Glutamatergic neuron (in vitro differentiated cells): ENCODE measurements at regions not wholly inside any gene's neighbourhood (a gene's known extent, or its start where the extent isn't known, plus 50 kb on each side); places are given as distances from the start of the nearest gene placed in this dataset.

Experiments used
- DNase-seq: peaks from one replicate; pipeline ENCODE4 v3.0.0; 2022
- H3K27ac Mint-ChIP-seq: one replicate; pipeline ENCODE4 v1.8.0; 2020; ENCODE audit warnings: mild to moderate bottlenecking, mixed read lengths, inconsistent platforms; ENCODE audit not compliant: unreplicated experiment
- H3K27me3 Mint-ChIP-seq: one replicate; pipeline ENCODE4 v1.8.0; 2020; ENCODE audit warnings: mild to moderate bottlenecking, moderate library complexity, mixed read lengths, inconsistent platforms; ENCODE audit not compliant: unreplicated experiment
- H3K36me3 Mint-ChIP-seq: one replicate; pipeline ENCODE4 v1.8.0; 2020; ENCODE audit warnings: mild to moderate bottlenecking, mixed read lengths, inconsistent platforms; ENCODE audit not compliant: unreplicated experiment
- H3K4me1 Mint-ChIP-seq: one replicate; pipeline ENCODE4 v1.8.0; 2020; ENCODE audit warnings: mild to moderate bottlenecking, low read depth, mixed read lengths, inconsistent platforms; ENCODE audit not compliant: unreplicated experiment
- H3K4me3 Mint-ChIP-seq: one replicate; pipeline ENCODE4 v1.8.0; 2020; ENCODE audit warnings: mild to moderate bottlenecking, mixed read lengths, inconsistent platforms; ENCODE audit not compliant: unreplicated experiment
- H3K9me3 Mint-ChIP-seq: one replicate; pipeline ENCODE4 v1.8.0; 2020; ENCODE audit warnings: mild to moderate bottlenecking, moderate library complexity, mixed read lengths, inconsistent platforms; ENCODE audit not compliant: unreplicated experiment
- TF ChIP-seq, protein P1 (sequence below): fragments of 200-600 bp; sonication (generic); IDR thresholded peaks from one replicate; pipeline ENCODE4 v1.5.0; 2021; ENCODE audit not compliant: partially characterized antibody, unreplicated experiment

DNA sequence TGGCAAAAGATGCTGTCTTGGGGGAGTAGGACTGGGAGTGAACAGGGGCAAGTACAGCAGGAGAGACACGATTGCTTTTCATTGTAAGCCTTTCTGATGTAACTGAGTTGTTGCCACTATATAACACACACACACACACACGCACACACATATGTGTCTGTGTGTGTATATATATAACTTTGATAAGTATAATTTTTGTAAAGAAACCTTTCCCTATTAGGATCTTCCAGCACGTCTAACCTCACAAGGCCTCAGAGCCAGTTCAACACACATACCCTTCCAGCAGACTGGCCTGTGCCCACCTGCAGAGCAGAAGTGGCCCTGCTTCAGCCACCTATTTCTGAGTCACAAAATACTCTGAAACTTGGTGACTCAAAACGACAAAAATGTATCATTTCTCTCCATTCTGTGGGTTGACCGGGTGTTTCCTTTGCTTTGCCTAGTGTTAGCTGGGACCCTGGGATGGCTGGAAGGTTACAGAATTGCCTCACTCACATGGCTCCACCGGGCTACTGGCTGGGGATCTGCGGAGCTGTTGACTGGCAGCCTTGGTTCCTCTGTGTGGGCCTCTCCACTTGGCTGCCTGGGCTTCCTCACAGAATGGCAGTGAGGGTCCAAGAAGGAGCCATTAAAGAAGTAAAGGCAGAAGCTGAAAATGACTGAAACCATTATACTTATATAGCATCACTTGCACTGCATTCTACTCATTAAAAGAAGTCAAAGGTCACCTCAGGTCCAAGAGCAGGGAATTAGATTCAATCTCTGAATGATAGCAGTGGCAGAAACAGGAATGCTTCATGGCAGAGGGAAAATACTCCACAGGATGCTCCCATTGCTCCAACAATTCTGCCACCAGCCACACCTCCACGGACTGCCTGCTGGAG lies 126.4 kb downstream of the BANF2 start:
- Mint-ChIP-seq H3K4me3 (no peak overlapping the region), H3K27ac (no peak overlapping the region), H3K36me3 (no peaks in the 10 kb centered on the region), H3K9me3 (no peaks in the 10 kb centered on the region), H3K27me3 (peaks cover 2% of the 10 kb centered on the region), H3K4me1 (no peaks in the 10 kb centered on the region)
- TF ChIP-seq, protein P1, sequence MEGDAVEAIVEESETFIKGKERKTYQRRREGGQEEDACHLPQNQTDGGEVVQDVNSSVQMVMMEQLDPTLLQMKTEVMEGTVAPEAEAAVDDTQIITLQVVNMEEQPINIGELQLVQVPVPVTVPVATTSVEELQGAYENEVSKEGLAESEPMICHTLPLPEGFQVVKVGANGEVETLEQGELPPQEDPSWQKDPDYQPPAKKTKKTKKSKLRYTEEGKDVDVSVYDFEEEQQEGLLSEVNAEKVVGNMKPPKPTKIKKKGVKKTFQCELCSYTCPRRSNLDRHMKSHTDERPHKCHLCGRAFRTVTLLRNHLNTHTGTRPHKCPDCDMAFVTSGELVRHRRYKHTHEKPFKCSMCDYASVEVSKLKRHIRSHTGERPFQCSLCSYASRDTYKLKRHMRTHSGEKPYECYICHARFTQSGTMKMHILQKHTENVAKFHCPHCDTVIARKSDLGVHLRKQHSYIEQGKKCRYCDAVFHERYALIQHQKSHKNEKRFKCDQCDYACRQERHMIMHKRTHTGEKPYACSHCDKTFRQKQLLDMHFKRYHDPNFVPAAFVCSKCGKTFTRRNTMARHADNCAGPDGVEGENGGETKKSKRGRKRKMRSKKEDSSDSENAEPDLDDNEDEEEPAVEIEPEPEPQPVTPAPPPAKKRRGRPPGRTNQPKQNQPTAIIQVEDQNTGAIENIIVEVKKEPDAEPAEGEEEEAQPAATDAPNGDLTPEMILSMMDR = no peak
- DNase-seq = no peak

DNA sequence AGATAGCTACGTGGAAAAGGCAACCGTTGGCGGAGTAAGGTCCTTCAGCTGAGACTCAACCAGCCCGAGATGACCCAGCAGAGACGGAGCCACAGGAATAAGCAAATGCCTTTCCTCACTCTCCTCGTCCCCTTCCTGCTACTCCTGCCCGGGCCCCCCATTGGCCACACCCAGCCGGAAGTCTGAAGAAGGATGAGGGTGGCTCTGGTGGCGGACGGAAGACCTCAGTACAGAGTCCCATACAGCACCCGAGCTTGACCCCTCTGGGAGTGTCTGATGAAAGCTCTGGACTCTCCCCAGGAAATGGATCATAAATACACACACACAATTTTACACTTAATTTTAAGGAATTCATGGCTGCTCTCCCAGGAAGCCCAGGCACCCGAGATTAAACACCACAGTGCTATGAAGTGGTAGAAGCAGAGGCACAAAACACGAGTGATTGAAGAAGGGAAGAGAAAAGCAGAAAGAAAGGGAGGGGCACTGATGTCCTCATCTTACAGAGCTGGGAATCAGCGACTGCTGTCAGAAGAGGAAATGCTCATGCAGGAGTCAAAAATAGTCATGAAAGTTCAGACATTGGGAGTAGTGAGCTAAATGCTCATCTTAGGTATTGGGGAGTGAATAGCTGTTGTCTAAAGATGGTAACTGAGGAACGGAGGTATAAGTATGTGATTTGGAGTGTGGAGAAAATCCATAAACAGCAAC lies 125.6 kb downstream of the BANF2 start:
- H3K27ac Mint-ChIP-seq = no peak overlapping the region
- no peaks in the 10 kb centered on the region for H3K36me3 Mint-ChIP-seq
- no peaks in the 10 kb centered on the region for H3K9me3 Mint-ChIP-seq
- no peak overlapping the region for H3K4me3 Mint-ChIP-seq
- no peaks in the 10 kb centered on the region for H3K4me1 Mint-ChIP-seq
- TF ChIP-seq, protein P1 = no peak
- no peak for DNase-seq
- H3K27me3 Mint-ChIP-seq = peaks cover 2% of the 10 kb centered on the region

DNA sequence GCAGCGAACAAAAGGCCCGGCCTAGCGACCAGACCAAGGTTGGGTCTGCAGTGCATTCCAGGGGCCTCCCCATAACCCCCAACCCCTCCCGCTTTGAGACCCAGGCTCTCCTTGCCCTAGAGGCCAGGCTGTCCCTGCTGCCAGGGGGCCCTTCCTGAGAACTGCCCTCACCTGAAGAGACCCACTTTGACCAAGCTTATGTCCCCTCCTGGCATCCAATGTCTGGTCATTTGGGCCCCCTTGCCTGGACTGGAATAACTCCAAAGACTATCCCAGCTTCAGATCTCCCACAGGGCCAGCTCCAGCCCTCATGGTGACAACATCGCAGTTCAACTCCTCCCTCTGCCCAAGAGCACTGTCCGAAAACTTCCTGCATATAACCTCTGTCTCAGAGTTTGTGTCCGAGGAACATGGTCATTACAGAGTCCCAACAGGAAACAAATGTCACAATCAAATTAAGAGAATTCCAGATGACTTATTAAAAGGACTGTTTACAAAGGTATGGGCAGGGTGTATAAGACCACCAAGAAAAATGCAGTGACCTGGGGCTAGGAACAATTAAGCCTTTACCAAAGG lies 125.0 kb downstream of the BANF2 start:
- H3K9me3 Mint-ChIP-seq = no peaks in the 10 kb centered on the region
- H3K27ac Mint-ChIP-seq = no peak overlapping the region
- TF ChIP-seq, protein P1 = no peak
- no peaks in the 10 kb centered on the region for H3K4me1 Mint-ChIP-seq
- H3K4me3 Mint-ChIP-seq = no peak overlapping the region
- H3K27me3 Mint-ChIP-seq = peaks cover 2% of the 10 kb centered on the region
- H3K36me3 Mint-ChIP-seq = no peaks in the 10 kb centered on the region
- DNase-seq = no peak

DNA sequence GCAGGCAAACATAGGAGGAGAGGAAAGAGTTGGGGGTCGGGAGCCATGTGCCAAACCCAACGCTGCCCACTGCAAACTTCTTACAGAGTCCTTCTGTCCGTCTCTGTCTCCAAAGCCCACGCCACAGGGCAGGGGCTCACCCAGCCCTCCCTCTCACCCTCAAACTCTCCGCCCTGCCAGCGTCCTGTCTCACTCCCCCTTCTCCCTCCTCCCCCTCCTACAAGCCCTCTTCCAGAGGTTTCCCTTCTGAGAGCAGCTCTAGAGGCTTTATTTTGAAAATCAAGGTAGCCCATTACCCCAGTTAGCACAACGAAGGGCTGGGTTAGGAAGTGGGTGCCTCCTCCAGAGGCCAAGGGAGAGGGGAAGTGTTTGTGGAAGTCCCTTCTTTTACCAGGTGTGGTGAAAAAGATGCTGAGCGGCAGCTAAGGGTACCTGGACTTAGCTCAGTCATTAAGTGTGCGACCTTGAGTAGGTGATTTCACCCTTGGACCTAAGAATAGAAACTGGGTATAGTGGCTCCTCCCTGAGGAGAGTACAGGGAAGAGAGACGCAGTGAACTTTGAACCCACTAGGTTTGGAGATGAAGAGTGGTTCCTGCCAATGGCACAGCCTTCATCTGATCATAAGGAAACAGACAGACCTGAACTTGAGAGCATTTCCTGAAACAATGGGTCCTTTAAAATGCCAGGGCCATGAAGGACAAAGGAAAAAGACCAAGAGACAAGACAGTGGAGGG lies 123.8 kb downstream of the BANF2 start:
- TF ChIP-seq, protein P1 = no peak
- Mint-ChIP-seq H3K27ac (no peak overlapping the region), H3K4me1 (no peaks in the 10 kb centered on the region), H3K4me3 (no peak overlapping the region), H3K9me3 (no peaks in the 10 kb centered on the region), H3K27me3 (no peaks in the 10 kb centered on the region), H3K36me3 (peaks cover 5% of the 10 kb centered on the region)
- no peak for DNase-seq
